Islet precursor cell (in vitro differentiated cells): ENCODE measurements at regions not wholly inside any gene's neighbourhood (a gene's known extent, or its start where the extent isn't known, plus 50 kb on each side); places are given as distances from the start of the nearest gene placed in this dataset.
"Not testable (repeated sequence)": the region's sequence is repeated elsewhere in the genome, so short reads cannot be mapped to it uniquely, and the experiment has no call there.

ENCODE experiments used
- DNase-seq: peaks from one replicate; pipeline ENCODE4 v3.0.0-alpha.2; 2018

DNA sequence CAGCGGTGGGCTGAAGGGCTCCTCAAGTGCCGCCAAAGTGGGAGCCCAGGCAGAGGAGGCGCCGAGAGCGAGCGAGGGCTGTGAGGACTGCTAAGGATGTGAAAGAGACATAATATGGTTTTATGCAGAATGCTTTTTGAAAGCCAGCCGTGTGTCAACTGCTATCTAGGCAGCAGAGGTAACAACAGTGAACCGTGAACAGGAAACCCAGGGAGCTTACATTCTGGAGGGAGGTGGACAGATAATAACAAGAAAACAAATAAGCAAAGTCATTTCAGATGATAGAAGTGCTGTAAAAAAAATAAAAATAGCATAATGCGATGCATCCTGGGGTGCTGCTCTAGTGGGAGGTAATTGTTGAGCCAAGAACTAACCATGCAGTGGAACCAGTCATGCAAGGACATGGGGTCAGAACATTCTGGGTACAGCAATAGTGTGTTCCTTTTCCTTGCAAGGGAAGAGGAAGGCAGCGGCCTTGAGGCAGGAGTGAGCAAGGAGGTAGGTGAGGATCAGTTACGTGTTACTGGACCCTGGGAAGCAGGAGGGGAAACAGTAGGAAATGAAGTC, 134.4 kb upstream of the TMEM170B start:
- DNase-seq = no peak

DNA sequence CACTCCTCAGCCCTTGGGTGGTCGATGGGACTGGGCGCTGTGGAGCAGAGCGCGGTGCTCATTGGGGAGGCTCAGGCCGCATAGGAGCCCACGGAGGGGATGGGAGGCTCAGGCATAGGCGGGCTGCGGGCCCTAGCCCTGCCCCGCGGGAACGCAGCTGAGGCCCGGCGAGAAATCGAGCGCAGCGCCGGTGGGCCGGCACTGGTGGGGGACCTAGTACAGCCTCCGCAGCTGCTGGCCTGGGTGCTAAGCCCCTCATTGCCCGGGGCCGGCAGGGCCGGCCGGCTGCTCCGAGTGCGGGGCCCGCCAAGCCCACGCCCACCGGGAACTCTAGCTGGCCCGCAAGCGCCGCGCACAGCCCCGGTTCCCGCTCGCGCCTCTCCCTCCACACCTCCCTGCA, 135.0 kb upstream of the TMEM170B start:
- not testable (repeated sequence) for DNase-seq

DNA sequence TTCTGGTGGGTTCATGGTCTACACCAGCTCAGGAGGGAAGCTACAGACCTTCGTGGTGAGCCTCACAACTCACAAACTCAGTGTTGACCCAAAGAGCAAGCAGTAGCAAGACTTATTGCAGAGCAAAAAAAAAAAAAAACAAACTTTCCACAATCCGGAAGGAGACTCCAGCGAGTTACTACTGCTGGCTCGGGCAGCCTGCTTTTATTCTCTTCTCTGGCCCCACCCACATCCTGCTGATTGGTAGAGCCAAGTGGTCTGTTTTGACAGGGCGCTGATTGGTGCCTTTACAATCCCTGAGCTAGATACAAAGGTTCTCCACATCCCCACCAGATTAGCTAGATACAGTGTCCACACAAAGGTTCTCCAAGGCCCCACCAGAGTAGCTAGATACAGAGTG, 135.6 kb upstream of the TMEM170B start:
- DNase-seq = not testable (repeated sequence)

DNA sequence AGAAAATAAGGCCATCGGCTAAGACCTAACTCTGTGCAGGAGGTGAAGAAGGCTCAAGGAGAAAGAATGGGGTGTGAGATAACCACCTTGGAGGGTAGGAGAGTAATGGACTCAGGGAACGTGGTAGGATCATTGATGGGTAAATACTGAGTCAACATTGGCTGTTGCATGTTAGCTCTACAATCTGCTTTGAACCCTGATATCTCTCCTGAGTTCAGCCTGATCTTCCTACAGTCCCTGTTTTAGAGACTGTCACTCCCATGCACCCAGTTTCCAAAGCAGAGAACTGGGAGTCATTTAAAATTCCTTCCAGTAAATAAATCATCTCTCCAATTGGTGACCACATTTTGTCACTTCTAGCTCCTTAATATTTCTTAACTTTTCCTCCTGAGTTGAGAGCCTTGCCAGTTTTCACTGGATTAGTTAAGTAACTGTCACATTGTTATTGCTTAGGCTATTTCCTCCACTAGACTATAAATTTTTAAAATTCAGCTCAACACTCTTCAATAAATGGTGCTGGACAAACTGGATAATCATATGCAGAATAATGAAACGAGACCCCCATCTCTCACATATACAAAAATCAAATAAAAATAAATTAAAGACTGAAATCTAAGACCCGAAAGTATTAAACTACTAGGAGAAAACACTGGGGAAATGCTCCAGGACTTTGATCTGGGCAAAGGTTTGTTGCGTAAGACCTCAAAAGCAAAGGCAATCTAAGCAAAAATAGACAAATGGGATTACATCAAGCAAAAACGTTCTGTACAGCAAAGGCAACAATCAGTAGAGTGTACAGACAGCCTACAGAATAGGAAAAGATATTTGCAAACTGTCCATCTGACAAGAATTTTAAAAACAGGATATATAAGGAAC, 138.9 kb upstream of the TMEM170B start:
- no peak for DNase-seq

DNA sequence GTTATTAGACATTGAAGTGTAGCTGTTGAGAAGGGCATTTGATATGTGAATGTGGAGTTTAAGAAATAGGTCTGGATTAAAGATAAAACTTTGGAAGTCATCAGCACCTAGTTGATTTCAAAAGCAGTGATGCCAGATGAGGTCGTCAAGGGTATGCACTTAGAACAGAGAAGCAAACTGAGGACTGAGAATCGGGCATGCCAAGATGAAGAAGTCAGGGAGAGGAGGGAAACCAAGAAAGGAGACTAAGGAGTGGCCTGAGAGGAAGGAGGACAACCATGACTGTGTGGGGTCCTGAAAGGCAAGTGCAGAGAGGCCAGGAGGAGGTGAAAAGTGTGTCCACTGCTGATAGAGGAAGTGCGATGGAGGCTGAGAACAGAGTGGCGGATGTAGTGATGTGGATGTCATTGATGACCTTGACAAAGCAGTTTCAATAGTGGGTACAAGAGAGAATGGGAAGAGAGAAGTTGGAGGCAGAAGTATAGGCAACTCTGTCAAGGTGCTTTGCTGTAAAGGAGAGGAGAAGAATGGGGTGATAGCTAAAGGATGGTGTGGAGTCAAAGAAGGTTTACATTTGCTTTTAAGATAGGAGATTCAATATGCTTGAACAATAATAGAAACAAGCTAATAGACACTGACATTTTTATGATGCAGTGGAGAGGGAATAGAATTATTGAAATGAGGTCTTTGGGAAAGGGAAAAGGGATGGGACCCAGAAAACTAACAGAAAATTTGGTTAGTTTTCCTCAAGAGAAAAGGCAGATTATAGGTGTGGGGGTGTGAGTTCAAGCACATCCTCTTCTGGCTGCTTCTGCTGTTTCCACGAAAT, 139.7 kb upstream of the TMEM170B start:
- no peak for DNase-seq

DNA sequence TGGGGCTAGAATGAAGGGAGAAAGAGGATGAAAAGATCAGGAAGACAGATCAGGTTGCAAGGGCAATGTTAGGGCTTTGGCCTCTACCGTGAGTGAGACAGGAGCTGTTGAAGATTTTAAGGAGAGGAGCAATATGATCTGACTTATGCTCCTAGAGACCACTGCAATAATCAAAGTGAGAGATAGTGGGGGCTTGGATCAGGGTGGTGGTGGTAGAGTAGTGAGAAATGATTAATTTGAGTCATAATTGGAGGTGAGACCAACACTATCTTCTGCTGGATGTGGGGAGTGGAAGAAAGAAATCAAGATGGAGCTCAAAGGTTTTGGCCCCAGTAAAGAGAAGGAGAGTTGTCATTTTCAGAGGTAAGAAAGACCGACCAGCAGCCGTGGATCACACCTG, 140.7 kb upstream of the TMEM170B start:
- no peak for DNase-seq

DNA sequence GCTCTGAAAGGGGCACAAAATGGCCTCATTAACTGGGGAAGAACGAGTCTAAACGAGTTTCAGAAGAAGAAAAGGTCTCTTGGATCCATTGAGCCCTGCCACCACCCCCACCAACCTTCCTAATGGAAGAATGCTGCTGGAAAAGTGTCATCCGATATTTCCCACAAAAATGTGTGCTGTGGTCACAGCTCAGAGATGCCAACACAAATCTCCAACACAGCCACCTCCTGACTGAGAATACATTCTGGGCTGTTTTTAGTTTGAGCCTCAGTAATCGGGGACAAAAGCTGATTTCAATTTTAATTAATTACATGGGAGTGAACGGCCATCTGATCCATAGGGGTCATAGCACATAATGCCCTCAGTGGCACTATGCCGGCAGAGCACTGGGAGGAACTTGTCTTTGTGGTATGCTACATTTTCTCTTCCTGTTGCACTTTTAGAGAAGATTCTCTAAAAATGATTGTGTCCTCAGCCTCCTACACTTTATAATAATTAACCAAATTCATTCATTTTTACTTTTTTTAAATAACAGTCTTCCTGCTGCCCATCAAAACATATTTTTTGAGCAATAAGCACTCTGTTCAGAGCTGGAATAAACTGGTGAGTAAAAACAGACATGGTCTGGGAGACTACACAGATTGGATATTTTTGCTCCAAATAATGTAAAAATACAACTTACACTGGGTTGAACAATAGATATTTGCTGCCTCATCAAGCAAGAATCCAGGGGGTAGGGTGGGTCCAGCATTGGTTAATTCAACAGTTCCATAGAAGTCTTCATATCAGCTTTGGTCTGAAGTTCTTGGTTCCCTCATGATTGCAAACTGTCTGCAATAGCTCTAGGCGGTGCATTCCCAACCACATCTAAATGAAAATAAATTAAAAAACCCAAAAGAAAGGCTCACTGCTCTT, 143.6 kb upstream of the TMEM170B start:
- DNase-seq = no peak

DNA sequence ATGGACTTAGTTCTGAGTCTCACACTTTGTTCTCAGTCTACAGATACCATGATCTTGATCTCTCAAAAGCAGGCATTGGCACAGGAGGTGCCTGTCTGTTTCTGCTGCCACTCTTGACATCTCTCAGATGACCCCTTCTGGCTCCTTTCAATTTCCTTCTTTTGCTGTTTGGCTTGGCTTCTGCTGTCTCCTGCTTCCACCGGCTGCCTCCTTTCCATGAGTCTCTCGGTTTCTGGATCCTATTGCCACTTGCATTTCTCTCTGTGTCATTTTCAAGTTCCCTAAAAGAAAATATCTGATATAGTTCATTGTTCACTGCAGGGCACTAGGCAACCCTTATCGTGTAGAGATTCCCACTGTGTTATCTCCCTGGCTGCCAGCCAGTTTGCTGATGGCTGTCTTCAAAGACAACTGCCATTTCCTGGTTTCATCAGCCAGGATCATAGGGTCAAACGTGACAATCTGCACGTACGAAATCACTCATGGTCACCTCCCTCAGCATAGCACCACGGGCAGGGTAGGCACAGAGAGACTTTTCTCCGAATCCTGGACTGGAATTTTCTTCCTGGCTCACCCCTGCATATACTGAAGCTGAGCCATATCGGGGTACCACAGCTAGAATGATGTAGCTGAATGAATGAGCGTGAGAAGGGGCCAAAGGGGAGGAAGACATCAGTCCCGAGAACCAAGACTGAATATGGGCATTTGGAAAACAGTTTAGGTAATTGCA, 144.6 kb upstream of the TMEM170B start:
- no peak for DNase-seq

DNA sequence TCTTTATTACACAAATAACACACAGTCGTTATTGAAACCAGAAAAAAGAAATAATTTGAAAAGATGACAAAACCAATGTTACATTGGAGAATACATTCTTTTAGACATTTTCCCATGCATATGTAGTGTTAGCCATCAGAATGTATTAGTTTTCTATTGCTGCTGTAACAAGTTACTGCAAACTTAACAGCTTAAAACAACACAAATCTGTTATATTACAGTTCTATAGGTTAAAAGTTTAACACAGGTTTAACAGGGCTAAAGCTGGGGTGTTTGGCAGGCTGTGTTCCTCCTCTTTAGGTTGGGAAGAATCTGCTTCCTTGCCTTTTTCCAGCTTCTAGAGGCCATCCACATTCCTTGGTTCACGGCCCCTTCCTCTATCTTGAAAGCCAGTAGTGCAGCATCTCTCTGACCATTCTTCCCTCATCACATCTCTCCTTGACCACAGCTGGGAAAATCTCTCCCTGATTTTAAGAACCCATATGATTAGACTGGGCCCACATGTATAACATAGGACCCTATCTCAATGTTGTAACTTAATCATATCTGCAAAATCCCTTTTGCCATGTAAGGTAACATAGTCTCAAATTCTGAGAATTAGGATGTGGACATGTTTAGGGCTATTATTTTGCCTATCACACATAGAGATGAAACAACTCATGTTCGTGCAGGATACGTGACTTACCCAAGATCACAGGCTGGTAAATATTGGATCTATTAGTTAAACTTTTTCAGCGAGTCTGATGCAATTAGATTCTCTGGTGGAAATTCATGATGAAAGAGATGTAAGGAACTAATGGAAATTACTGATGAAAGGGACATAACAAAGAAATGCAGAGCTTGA, 145.4 kb upstream of the TMEM170B start:
- no peak for DNase-seq

DNA sequence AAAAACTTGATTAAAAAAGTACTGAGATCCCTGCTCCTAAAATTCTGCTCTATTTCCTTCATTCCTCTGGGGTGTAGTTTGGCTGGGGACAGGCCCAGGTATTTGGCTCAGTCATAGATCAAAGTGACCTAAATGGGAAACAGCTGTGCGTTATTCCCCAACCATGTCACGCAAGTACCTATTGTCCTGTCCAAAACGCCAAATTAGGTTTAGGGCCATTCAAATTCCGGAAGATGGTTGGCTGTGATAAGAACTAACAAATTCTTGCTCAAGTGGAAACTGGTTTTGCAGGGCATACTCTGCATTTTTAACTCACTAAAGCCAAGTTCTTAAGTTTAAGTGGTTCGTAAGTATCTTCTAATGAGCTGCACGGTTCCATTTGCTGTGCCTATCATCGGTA, 147.6 kb upstream of the TMEM170B start:
- DNase-seq = peak; percentile 88

DNA sequence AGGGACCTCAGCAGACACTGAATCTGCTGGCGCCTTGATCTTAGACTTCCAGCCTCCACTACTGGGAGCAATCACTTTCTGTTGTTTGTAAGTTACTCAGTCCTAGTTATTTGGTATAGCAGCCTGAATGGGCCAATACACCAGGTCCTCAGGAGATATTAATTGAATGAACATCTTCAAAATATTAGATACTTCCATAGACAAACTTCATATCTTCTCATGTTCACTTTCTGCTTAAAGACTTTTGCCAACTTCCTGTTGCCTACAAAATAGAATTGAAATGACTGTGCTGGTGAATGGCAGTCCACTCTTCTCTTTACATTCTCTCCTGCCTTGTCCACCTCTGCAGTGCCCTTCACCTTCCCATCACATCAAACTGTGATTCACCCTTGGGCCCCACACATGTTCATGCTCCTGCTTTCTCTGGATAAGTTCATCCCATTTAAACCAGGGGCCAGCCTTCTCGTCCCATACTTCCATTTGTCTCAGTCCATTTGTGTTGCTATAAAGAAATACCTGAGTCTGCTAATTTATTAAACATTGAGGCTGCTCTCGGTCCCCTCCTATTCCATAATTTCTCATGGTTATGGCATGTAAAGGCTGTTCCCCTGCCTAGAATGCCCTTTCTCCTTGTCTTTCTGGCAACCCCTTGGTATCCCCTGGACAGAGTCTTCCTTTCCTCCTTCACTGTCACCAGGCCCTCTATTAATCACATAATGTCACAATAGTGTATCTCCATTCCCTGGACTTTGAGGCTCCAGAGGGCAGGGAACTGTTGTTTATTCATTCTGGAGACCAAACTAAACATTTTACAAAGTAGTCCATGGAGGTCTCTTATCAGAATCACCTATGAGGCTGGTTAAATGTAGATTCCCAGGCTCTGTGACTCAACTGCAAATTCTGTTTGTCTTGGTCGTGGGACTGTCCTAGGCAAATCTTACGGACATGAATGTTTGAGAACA, 148.3 kb upstream of the TMEM170B start:
- no peak for DNase-seq

DNA sequence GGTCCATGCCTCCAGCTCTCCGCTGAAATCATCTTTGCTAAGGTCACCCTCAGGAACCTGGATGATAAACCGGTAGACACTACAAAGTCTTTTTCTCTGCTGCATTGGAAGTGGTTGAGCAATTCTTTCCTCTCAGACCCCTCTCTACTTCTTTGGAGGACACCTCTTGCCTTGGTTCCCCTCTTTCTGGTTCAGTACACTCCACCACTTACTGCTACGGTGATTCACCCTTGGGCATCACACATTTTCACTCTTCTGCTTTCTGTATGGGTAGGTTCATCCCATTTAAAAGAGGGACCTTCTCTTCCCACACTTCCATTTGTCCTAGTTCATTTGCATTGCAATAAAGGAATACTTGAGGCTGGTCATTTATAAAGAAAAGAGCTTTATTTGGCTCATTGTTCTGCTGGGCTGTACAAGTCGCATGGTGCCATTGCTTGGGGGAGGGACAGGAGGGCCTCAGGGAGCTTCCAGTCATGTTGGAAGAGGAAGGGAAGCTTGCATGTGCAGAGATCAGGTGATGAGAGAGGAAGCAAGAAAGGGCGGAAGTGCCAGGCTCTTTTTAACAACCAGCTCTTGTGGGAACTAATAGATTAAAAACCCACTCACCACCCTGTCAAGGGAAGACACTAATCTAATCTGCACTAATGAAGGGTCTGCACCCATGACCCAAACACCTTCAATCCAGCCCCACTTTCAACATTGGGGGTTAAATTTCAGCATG, 149.7 kb upstream of the TMEM170B start:
- DNase-seq = no peak

DNA sequence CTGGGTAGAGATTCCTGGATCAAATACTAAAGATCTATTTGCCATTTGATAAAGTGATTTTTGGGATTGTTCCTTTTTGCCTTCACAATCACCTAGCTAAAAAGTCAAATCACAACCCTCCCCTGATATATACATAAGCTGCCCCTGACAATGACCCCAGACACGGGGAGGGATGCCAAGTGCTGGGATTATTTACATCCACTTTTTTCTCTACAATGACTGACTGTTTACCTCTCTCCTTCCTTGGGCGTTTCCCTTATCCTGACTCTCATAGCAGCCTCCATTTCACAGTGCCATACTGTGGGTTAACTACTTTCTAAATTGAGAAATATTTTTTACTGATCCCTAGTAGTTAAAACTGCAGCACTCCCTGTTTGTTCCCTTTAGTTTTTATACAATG, 150.8 kb upstream of the TMEM170B start:
- no peak for DNase-seq

DNA sequence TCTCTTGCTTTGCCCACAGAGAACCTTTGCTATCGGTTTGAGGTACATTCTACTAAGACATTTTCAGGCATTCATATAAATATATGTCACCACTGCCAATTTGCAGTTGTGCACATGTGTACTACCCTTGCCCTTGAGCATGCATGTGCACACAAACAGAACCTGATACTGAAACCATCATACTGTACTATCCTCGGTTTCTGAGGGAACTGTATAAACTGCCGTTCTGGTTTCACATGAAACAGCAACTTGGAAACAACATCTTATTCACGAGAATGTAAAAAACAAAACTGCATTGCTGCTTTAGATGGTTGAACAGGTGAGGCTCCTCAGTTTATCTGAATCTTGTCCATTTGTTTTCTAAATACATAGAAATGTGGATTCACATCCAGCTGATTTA, 151.2 kb upstream of the TMEM170B start:
- DNase-seq = no peak

DNA sequence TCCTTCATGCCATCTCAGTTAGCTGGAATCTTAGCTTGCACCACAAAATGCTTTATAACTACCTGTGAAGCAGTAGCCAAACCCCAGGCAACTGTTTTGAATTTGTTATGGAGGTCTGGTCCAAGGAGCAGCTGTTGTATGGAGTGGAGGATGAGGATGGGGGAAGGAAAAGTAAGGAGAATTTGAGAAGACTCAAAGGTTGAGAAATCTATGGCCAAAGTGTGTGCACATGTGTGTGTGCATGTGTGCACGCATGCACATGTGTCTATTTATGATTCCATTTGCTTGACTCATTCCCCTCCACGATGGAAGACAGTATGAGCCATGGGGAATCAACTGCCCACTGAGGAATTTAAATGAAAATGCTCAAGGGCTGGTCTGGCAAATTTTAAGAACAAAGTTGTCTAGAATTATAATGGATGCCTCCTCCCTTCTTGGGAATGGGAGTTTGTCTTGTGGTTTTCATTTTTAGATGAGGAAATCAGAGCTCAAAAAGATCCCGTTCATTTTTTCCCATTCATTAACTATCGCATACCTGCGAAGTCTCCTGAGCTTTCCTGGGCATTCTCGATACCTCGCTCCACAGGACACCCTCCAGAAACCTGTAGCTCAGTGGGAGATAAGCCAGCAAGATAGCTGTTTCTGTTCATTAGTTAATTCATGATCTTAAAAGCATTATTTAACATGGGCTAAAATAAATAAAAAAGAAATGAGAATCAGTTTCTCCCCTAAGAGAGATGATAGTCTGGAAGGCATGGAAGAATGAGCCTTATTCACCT, 152.3 kb upstream of the NEDD9 start:
- no peak for DNase-seq

DNA sequence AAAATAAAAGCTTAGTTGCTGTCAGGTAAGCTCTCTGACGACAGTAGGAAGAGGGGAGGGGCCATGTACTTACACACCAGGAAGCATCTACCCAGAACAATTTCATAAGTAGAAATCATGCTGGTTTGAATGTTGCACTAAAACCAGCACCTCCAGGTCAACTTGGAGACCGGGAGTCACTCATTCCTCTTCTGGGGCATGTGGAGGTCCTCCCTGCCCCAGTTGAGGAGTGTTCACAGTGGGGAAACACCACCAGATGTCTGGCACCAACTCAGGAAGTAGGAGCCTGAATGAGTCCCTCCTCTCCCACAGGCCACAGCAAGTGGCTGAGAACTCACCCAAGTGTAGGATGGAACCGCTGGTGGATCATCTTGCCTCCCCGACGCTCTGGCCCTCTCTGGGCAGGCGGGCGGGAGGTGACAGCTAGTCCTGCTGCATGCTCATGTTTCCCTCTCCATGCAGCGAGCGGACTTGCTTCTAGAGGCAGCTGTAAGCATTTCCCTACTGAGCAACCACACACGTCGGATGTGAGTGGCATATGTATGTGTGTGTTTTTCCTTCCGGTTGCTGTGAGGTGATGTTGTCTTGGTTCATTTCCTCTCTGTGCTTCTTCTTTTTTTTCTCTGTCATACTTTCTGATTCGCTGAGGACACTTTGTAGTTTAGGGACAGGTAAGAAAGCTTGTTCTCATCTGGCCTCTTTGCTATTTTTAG, 149.5 kb upstream of the NEDD9 start:
- DNase-seq = no peak

DNA sequence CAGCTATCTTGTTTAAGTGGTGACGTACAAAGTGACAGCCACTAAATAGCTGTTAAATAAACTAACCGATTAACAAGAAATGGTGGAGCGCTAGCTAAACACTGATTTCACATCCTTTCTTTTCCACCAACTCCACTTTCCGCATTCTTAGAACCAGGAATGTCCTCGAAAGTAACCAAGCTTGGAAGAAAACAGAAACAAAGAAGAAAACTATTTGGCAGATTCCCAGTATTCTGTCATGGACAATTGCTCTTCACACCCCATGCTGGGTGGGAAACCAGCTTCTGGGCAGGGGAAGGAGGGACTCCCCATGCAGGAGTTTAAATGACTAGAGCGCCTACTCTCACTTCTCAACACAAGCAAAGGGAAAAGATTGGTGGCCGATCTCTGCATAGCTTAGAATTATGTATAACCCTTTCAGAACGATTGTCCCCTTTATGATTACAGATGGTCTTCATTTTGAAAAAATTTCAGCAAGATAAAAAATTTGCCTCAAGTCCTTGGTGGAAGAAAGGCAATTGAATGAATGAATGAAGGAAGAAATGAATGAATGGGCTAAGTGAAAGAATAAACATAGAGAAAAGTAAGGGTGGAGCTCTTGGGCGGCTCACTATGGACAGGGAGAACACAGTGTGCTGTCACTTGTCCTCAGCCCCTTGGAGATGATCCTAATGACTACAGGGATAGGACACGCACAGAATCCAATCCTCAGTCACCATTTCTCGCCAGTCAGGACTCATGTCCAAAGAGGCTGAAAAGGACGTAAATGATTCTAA, 148.7 kb upstream of the NEDD9 start:
- no peak for DNase-seq
